AG04450 (cell line): ENCODE measurements at regions not wholly inside any gene's neighbourhood (a gene's known extent, or its start where the extent isn't known, plus 50 kb on each side); places are given as distances from the start of the nearest gene placed in this dataset.
"Not testable (repeated sequence)": the region's sequence is repeated elsewhere in the genome, so short reads cannot be mapped to it uniquely, and the experiment has no call there.

ENCODE experiments used
- CTCF ChIA-PET: fragments of 300-600, 350-600 bp; formaldehyde crosslinking; extraction: SDS; loops from one replicate; lab custom pipeline; 2022; ENCODE audit warnings: antibody characterized with exemption, inconsistent platforms; lab: Charles Lee
- POLR2A ChIA-PET: fragments of 350-600 bp; formaldehyde crosslinking; extraction: SDS; loops from one replicate; lab custom pipeline; 2021; ENCODE audit warnings: antibody characterized with exemption, inconsistent platforms; lab: Yijun Ruan, JAX
- DNase-seq: peaks from one replicate; pipeline ENCODE4 v3.0.0-alpha.2; 2011; ENCODE audit warnings: low read depth, low spot score
- H3K27ac ChIP-seq: one replicate; pipeline ENCODE4 v1.5.1; 2012; ENCODE audit warnings: low read depth, low read length, control low read depth
- H3K27me3 ChIP-seq: one replicate; pipeline ENCODE4 v1.6.0; 2012; ENCODE audit warnings: low read length; ENCODE audit not compliant: control insufficient read depth, insufficient read depth
- H3K4me3 ChIP-seq: 2 replicates; pipeline ENCODE4 v1.5.1; 2011; ENCODE audit warnings: mild to moderate bottlenecking, low read depth, low read length, control low read depth
- H3K9me3 ChIP-seq: 2 replicates; pipeline ENCODE4 v1.5.1; 2012; ENCODE audit warnings: low read length; ENCODE audit not compliant: control insufficient read depth, insufficient read depth
- TF ChIP-seq, protein P1 (sequence below): IDR thresholded peaks from 2 replicates; pipeline ENCODE4 v1.5.1; 2011; ENCODE audit warnings: low read depth, low read length, control low read depth, inconsistent platforms

DNA sequence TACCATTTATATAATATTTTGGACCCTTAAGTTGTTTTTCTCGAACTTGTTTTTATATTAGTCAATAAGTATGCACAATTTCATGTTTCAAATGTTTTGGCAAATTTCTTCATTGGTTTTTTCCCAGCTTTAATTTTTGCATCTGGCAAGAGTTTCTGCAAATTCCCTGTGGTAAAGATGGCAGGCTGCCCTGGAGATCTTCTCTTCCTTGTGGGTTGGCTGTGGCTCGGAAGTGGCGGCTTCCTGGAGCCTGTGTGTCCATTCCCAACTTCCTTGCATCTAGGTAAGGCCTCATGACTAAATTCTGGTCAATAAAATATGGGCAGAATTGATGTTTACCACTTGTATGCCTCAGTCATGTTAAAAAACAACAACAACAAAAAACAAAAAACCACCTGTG lies 818.6 kb downstream of the EPHA4 start:
- Histone ChIP-seq H3K27ac (no peak overlapping the region), H3K27me3 (no peaks in the 10 kb centered on the region), H3K4me3 (no peak overlapping the region), H3K9me3 (no peaks in the 10 kb centered on the region)
- DNase-seq, result no peak
- TF ChIP-seq, protein P1, sequence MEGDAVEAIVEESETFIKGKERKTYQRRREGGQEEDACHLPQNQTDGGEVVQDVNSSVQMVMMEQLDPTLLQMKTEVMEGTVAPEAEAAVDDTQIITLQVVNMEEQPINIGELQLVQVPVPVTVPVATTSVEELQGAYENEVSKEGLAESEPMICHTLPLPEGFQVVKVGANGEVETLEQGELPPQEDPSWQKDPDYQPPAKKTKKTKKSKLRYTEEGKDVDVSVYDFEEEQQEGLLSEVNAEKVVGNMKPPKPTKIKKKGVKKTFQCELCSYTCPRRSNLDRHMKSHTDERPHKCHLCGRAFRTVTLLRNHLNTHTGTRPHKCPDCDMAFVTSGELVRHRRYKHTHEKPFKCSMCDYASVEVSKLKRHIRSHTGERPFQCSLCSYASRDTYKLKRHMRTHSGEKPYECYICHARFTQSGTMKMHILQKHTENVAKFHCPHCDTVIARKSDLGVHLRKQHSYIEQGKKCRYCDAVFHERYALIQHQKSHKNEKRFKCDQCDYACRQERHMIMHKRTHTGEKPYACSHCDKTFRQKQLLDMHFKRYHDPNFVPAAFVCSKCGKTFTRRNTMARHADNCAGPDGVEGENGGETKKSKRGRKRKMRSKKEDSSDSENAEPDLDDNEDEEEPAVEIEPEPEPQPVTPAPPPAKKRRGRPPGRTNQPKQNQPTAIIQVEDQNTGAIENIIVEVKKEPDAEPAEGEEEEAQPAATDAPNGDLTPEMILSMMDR, result no peak
- CTCF ChIA-PET, result no interaction called here
- POLR2A ChIA-PET, result no interaction called here

DNA sequence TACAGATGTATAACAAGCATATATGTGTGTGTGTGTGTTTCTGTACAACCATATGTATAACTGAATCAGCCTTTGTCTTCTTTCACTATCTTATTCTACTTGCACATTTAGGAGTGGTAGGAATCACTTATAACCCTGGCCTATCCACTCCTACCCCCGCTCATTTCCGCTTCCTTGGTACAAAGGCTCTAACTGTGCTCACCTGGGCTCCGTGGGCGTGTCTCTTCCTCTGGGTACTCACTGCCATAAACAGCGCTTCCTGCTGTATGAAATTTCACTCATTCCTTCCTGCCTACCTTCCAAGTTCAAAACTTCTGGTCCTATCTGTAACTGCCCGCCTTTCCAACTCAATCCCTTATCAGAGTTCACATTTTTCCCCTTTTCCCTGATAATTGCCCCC lies 815.5 kb downstream of the EPHA4 start:
- H3K9me3 ChIP-seq, result no peaks in the 10 kb centered on the region
- TF ChIP-seq, protein P1, result no peak
- no peaks in the 10 kb centered on the region for H3K27me3 ChIP-seq
- CTCF ChIA-PET, result no interaction called here
- DNase-seq, result no peak
- no peak overlapping the region for H3K4me3 ChIP-seq
- H3K27ac ChIP-seq, result no peak overlapping the region
- POLR2A ChIA-PET, result no interaction called here

DNA sequence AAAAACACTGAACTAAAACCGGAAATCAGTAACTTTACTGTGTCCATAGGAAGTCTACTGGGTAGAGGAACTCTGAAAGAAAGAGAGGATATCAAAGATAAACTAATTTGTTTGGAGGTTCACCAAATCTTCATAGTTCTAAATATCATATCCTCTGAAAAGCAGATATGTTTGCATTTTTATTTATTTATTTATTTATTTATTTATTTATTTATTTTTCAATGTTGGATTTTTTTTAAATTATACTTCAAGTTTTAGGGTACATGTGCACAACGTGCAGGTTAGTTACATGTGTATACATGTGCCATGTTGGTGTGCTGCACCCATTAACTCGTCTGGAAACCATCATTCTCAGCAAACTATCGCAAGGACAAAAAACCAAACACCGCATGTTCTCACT lies 813.7 kb downstream of the EPHA4 start:
- CTCF ChIA-PET, H3K27ac ChIP-seq, H3K27me3 ChIP-seq, POLR2A ChIA-PET, DNase-seq, H3K4me3 ChIP-seq, H3K9me3 ChIP-seq: not testable (repeated sequence)

DNA sequence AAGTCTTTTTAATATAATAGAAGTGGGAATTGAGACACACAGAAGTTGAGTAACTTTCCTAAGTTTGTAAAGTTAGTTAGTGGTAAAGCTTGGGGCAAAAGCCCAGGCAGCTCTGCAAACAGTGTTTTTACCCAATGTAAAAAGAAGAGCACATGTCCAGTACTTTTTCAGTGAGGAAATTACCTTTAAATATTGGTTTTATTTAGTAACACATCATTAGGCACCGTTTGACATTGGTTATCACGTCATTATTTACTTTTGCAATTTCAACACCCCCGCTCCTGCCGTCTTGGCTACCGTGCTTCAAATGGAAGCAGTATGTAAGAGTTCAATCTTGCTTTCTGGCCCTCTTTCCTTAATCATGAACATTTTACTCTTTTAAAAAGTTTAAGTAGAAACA lies 807.9 kb downstream of the EPHA4 start:
- TF ChIP-seq, protein P1, result no peak
- POLR2A ChIA-PET, result no interaction called here
- CTCF ChIA-PET, result no interaction called here
- Histone ChIP-seq H3K27ac (no peak overlapping the region), H3K27me3 (no peaks in the 10 kb centered on the region), H3K9me3 (no peaks in the 10 kb centered on the region), H3K4me3 (no peak overlapping the region)
- no peak for DNase-seq

DNA sequence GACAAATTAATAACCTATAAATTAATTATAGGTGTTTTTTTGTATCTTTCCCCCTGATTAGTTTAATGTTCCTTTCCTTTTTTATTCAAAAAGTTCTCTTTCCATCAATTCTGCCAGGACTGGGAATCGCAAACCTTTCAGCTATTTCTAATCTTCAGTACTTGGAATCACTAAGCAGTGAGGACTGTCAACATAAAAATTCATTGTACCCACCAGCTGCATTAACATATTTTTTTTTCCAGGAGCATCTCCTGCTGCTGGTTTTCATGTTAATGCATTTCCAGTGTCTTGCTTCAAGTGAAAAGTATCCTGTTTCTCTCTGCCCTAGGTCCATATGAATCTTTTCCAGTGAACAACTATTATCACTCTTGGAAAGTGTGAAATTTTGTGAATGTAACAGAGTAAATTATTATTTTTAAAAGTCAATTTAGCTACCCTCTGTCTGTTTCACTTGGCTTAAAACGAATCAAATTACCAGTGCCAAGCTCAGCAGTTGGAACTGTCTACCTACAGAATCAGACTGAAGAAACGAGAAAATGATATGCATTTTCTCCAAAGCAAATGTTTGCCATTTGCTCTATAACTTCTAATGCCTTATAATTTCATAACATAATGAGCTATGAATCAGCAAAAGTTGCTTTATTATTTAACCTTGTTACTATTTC lies 804.4 kb downstream of the EPHA4 start:
- TF ChIP-seq, protein P1, result no peak
- CTCF ChIA-PET, result interaction anchor here (1.1 to 1.5 kb wide), 2 partner anchors 13 to 19 kb away, joined by 3 to 4 read pairs; no protein-coding TSS in a partner anchor
- DNase-seq, result no peak
- POLR2A ChIA-PET, result no interaction called here
- Histone ChIP-seq H3K27ac (no peak overlapping the region), H3K27me3 (no peaks in the 10 kb centered on the region), H3K9me3 (no peaks in the 10 kb centered on the region), H3K4me3 (no peak overlapping the region)
